Keratinocyte (primary cell): ENCODE measurements at regions not wholly inside any gene's neighbourhood (a gene's known extent, or its start where the extent isn't known, plus 50 kb on each side); places are given as distances from the start of the nearest gene placed in this dataset.

ENCODE experiments used
- DNase-seq: peaks from one replicate; pipeline ENCODE4 v3.0.0-alpha.2; 2011; ENCODE audit warnings: low read depth, missing footprints, low spot score
- FAIRE-seq: peaks from 2 replicates; lab custom pipeline; 2011; peaks lifted over from hg19 to GRCh38; lab: Jason Lieb, UNC
- H2AFZ ChIP-seq: 2 replicates; pipeline ENCODE4 v1.6.0; 2012; ENCODE audit warnings: low read length, control low read depth, inconsistent platforms; ENCODE audit not compliant: control insufficient read depth
- H3K27ac ChIP-seq: 2 replicates; pipeline ENCODE4 v1.5.1; 2011; ENCODE audit warnings: low read length; ENCODE audit not compliant: control insufficient read depth, insufficient read depth
- H3K27me3 ChIP-seq: 3 replicates; pipeline ENCODE4 v1.6.0; 2011; ENCODE audit warnings: low read length; ENCODE audit not compliant: control insufficient read depth, insufficient read depth; ENCODE audit errors: extremely low read depth
- H3K36me3 ChIP-seq, 2 experiments: 2 replicates in 1 of 2; 3 replicates in 1 of 2; pipeline ENCODE4 v1.5.1; 2011; ENCODE audit warnings: low read length in 2 of 2, mild to moderate bottlenecking in 1 of 2; ENCODE audit not compliant: control insufficient read depth in 2 of 2, insufficient read depth in 2 of 2; ENCODE audit errors: extremely low read depth in 1 of 2
- H3K4me1 ChIP-seq: 3 replicates; pipeline ENCODE4 v1.5.1; 2011; ENCODE audit warnings: low read length; ENCODE audit not compliant: control insufficient read depth, insufficient read depth; ENCODE audit errors: extremely low read depth
- H3K4me2 ChIP-seq: 3 replicates; pipeline ENCODE4 v1.6.0; 2011; ENCODE audit warnings: low read depth, low read length; ENCODE audit not compliant: control insufficient read depth, insufficient read depth; ENCODE audit errors: extremely low read depth
- H3K4me3 ChIP-seq, 3 experiments: fragments of 200-600 bp in 1 of 3; sonication (generic) in 1 of 3; 2 replicates in 2 of 3; 3 replicates in 1 of 3; pipeline ENCODE4 v1.5.1; 2011 to 2016; ENCODE audit warnings: low read length in 3 of 3, mild to moderate bottlenecking in 3 of 3, control low read depth in 2 of 3, inconsistent platforms in 1 of 3, low read depth in 1 of 3, mixed read lengths in 1 of 3, mixed run types in 1 of 3, moderate library complexity in 1 of 3; ENCODE audit not compliant: control insufficient read depth in 2 of 3, insufficient read depth in 2 of 3; ENCODE audit errors: extremely low read depth in 1 of 3
- H3K79me2 ChIP-seq: 2 replicates; pipeline ENCODE4 v1.6.0; 2012; ENCODE audit warnings: low read length; ENCODE audit not compliant: control insufficient read depth, insufficient read depth
- H3K9ac ChIP-seq: 3 replicates; pipeline ENCODE4 v1.6.0; 2011; ENCODE audit warnings: low read length; ENCODE audit not compliant: control insufficient read depth, insufficient read depth; ENCODE audit errors: extremely low read depth
- H3K9me1 ChIP-seq: 3 replicates; pipeline ENCODE4 v1.6.0; 2011; ENCODE audit warnings: low read length; ENCODE audit not compliant: control insufficient read depth, insufficient read depth; ENCODE audit errors: extremely low read depth
- H3K9me3 ChIP-seq: 2 replicates; pipeline ENCODE4 v1.5.1; 2012; ENCODE audit warnings: low read depth, low read length; ENCODE audit not compliant: control insufficient read depth
- H4K20me1 ChIP-seq: 3 replicates; pipeline ENCODE4 v1.6.0; 2011; ENCODE audit warnings: low read length; ENCODE audit not compliant: control insufficient read depth, insufficient read depth; ENCODE audit errors: extremely low read depth
- EZH2 ChIP-seq: IDR thresholded peaks from one replicate; pipeline ENCODE4 v1.6.1; 2012; ENCODE audit warnings: inconsistent platforms, mild to moderate bottlenecking, low read length, moderate library complexity
- dilution Hi-C: fragments of 300-500 bp; cut with MboI; formaldehyde crosslinking; loops from one replicate; pipeline ENCODE4 v1.7.0; 2020; ENCODE audit warnings: low sequenced_read_pairs; ENCODE audit not compliant: extremely low pct_ligation_motif_present
- TF ChIP-seq, protein P1 (sequence below), 3 experiments: IDR thresholded peaks in 1 of 3; conservative IDR thresholded peaks in 1 of 3; optimal IDR thresholded peaks in 1 of 3; 2 replicates in 2 of 3; 3 replicates in 1 of 3; pipeline versions ENCODE3 to v1.5.1; 2011; ENCODE audit warnings: low read length in 3 of 3, mild to moderate bottlenecking in 3 of 3, moderate library complexity in 2 of 3, control low read depth in 1 of 3, inconsistent platforms in 1 of 3; ENCODE audit not compliant: insufficient read depth in 2 of 3; ENCODE audit errors: extremely low read depth in 1 of 3

DNA sequence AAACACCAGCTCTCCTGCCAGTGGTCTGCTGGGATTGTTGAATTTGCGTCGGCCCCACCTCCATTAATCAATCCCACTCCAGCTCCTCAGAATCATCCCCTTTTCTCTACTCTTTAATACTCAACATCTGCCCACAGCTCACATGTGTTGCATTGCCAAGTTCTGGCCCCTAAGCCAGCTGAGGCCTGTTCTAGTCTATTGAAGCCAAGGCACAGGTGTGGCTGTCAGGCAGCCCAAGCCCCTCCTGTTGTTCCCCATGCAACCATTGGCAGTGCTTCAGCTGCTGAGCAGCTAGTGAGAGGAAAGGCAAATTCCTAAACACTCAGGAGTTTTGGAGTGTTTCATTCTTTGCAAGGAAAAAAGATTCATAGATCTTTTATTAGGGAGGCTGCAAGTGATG is 128.0 kb upstream of the NT5E start:
- no peak overlapping the region for H3K4me2 ChIP-seq
- TF ChIP-seq, protein P1, sequence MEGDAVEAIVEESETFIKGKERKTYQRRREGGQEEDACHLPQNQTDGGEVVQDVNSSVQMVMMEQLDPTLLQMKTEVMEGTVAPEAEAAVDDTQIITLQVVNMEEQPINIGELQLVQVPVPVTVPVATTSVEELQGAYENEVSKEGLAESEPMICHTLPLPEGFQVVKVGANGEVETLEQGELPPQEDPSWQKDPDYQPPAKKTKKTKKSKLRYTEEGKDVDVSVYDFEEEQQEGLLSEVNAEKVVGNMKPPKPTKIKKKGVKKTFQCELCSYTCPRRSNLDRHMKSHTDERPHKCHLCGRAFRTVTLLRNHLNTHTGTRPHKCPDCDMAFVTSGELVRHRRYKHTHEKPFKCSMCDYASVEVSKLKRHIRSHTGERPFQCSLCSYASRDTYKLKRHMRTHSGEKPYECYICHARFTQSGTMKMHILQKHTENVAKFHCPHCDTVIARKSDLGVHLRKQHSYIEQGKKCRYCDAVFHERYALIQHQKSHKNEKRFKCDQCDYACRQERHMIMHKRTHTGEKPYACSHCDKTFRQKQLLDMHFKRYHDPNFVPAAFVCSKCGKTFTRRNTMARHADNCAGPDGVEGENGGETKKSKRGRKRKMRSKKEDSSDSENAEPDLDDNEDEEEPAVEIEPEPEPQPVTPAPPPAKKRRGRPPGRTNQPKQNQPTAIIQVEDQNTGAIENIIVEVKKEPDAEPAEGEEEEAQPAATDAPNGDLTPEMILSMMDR (optimal IDR thresholded peaks at IDR 0.05 in 1 of 3, IDR thresholded peaks at IDR 0.05 in 1 of 3, conservative IDR thresholded peaks at IDR 0.05 in 1 of 3; ENCODE audit: extremely low read depth in 1 of 3, insufficient read depth in 2 of 3, low read length in 3 of 3) = no peak
- TF ChIP-seq EZH2 = no peak
- no peak overlapping the region for H3K4me3 ChIP-seq
- no peaks in the 10 kb centered on the region for H3K4me1 ChIP-seq
- no peak overlapping the region for H2AFZ ChIP-seq
- no peak overlapping the region for H3K27ac ChIP-seq
- dilution Hi-C loops = loop anchor here (25.0 kb wide), 1 partner anchor 885 kb away; no protein-coding TSS in a partner anchor
- H3K36me3 ChIP-seq = no peaks in the 10 kb centered on the region
- no peaks in the 10 kb centered on the region for H3K27me3 ChIP-seq
- H3K9me1 ChIP-seq = no peaks in the 10 kb centered on the region
- DNase-seq (no peak), FAIRE-seq (no peak)
- H3K9ac ChIP-seq = no peak overlapping the region
- no peaks in the 10 kb centered on the region for H3K79me2 ChIP-seq
- no peaks in the 10 kb centered on the region for H4K20me1 ChIP-seq
- no peaks in the 10 kb centered on the region for H3K9me3 ChIP-seq

DNA sequence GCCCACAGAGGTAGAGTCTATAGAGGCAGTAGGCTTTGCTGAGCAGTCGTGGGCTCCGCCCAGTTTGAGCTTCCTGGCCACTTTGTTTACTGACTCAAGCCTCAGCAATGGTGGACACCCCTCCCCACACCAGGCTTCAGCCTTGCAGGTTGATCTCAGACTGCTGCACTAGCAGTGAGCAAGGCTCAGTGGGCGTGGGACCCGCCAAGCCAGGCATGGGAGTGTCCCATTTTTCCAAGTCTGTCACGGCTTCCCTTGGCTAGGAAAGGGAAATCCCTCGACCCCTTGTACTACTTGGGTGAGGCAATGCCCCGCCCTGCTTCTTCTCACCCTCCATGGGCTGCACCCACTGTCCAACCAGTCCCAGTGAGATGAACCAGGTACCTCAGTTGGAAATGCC is 135.3 kb upstream of the NT5E start:
- DNase-seq (no peak), FAIRE-seq (no peak)
- no peak overlapping the region for H2AFZ ChIP-seq
- H3K79me2 ChIP-seq = no peaks in the 10 kb centered on the region
- H3K4me1 ChIP-seq = no peaks in the 10 kb centered on the region
- no peaks in the 10 kb centered on the region for H3K9me3 ChIP-seq
- no peaks in the 10 kb centered on the region for H4K20me1 ChIP-seq
- no peaks in the 10 kb centered on the region for H3K36me3 ChIP-seq
- H3K9me1 ChIP-seq = no peaks in the 10 kb centered on the region
- H3K9ac ChIP-seq = no peak overlapping the region
- H3K27me3 ChIP-seq = no peaks in the 10 kb centered on the region
- H3K4me3 ChIP-seq = no peak overlapping the region
- H3K27ac ChIP-seq = no peak overlapping the region
- dilution Hi-C loops = loop anchor here (25.0 kb wide), 1 partner anchor 877 kb away; no protein-coding TSS in a partner anchor
- TF ChIP-seq EZH2 = no peak
- TF ChIP-seq, protein P1 (optimal IDR thresholded peaks at IDR 0.05 in 1 of 3, IDR thresholded peaks at IDR 0.05 in 1 of 3, conservative IDR thresholded peaks at IDR 0.05 in 1 of 3; ENCODE audit: extremely low read depth in 1 of 3, insufficient read depth in 2 of 3, low read length in 3 of 3) = no peak
- H3K4me2 ChIP-seq = no peak overlapping the region
